ENCODE measurements at regions not wholly inside any gene's neighbourhood (a gene's known extent, or its start where the extent isn't known, plus 50 kb on each side); places are given as distances from the start of the nearest gene placed in this dataset.

GRCh38 chr6:151738960-151739359, 68.5 kb upstream of the ESR1 start:
- no peak overlapping the region for H3K4me3 ChIP-seq (ENCODE audit: low read depth, low read length)
- DNase-seq (ENCODE audit: low read depth), result no peak
- no peak for TF ChIP-seq MYC (IDR thresholded peaks at IDR 0.05; ENCODE audit: low read depth, low read length)
- TF ChIP-seq, protein P1, sequence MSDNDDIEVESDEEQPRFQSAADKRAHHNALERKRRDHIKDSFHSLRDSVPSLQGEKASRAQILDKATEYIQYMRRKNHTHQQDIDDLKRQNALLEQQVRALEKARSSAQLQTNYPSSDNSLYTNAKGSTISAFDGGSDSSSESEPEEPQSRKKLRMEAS (IDR thresholded peaks at IDR 0.05; ENCODE audit: low read depth, low read length), result no peak
- TF ChIP-seq CTCF (IDR thresholded peaks at IDR 0.05; ENCODE audit: low read depth, low read length), result no peak
- no peak for TF ChIP-seq POLR2A (IDR thresholded peaks at IDR 0.05; ENCODE audit: extremely low read depth, insufficient read length)

DNA sequence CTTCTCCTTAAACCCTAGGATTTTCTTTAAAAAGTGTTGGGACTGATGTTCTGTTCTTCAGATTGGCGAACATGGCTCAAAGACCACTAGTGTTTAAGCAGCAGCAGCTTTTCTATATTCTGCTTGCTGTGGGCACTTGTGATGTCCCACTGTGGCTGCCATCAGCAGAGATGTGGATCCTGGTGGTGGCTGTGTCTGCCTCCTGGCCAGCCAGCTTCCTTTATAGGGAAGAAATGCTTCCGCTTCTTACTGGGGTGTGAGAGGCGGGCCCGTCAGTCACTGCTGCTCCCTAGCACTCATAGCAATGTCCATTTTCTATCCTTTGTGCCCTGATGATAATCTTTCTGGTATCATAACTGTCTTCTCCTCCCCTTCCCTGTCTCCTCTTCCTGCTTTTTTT, 66.7 kb upstream of the ESR1 start:
- H3K4me3 ChIP-seq (ENCODE audit: low read depth, low read length), result no peak overlapping the region
- no peak for DNase-seq (ENCODE audit: low read depth)
- TF ChIP-seq CTCF (IDR thresholded peaks at IDR 0.05; ENCODE audit: low read depth, low read length), result no peak
- no peak for TF ChIP-seq POLR2A (IDR thresholded peaks at IDR 0.05; ENCODE audit: extremely low read depth, insufficient read length)
- TF ChIP-seq, protein P1 (IDR thresholded peaks at IDR 0.05; ENCODE audit: low read depth, low read length), result no peak
- TF ChIP-seq MYC (IDR thresholded peaks at IDR 0.05; ENCODE audit: low read depth, low read length), result no peak

GRCh38 chr6:151747896-151748295, 59.6 kb upstream of the ESR1 start:
- TF ChIP-seq POLR2A (IDR thresholded peaks at IDR 0.05; ENCODE audit: extremely low read depth, insufficient read length), result no peak
- TF ChIP-seq, protein P1 (IDR thresholded peaks at IDR 0.05; ENCODE audit: low read depth, low read length), result no peak
- no peak for TF ChIP-seq CTCF (IDR thresholded peaks at IDR 0.05; ENCODE audit: low read depth, low read length)
- no peak for TF ChIP-seq MYC (IDR thresholded peaks at IDR 0.05; ENCODE audit: low read depth, low read length)
- no peak for DNase-seq (ENCODE audit: low read depth)
- H3K4me3 ChIP-seq (ENCODE audit: low read depth, low read length), result no peak overlapping the region

DNA sequence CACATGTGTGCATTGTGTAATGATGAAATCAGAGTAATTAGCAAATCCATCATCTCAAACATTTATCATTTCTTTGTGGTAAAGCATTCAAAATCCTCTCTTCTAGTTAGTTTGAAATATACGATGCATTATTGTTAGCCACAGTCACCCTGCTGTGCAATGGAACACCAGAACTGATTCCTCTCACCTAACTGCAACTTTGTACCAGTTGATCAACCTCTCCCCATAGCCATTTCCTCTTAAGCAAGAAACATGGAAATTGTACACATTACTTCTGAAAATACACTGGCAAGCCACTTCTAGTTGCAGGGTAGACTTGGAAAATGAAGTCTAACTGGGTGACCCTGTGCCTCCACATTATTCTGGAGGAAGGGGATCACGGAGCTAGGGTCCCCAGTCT, 58.1 kb upstream of the ESR1 start:
- no peak overlapping the region for H3K4me3 ChIP-seq (ENCODE audit: low read depth, low read length)
- no peak for DNase-seq (ENCODE audit: low read depth)
- TF ChIP-seq CTCF (IDR thresholded peaks at IDR 0.05; ENCODE audit: low read depth, low read length), result no peak
- TF ChIP-seq POLR2A (IDR thresholded peaks at IDR 0.05; ENCODE audit: extremely low read depth, insufficient read length), result no peak
- TF ChIP-seq, protein P1 (IDR thresholded peaks at IDR 0.05; ENCODE audit: low read depth, low read length), result no peak
- no peak for TF ChIP-seq MYC (IDR thresholded peaks at IDR 0.05; ENCODE audit: low read depth, low read length)

DNA sequence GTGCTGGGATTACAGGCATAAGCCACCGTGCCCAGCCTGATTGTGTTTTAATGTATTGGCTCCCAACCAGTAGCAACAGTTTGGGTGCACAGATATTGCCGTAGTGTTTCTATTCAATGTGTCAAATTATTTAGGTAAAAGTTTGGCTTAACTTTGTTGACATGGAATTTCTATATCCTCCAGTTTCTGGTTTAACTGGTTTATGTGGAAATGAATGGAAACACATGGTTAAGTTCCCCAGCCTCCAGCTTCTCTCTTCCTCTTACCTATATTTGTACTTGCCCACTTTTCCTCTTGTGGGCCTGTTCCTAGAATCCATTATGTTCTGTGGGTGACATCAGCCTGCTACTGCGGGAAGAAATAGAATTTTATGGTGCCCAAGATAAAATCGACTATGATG, 53.9 kb upstream of the ESR1 start:
- no peak for DNase-seq (ENCODE audit: low read depth)
- H3K4me3 ChIP-seq (ENCODE audit: low read depth, low read length), result no peak overlapping the region
- TF ChIP-seq CTCF (IDR thresholded peaks at IDR 0.05; ENCODE audit: low read depth, low read length) (no peak), POLR2A (IDR thresholded peaks at IDR 0.05; ENCODE audit: extremely low read depth, insufficient read length) (no peak), MYC (IDR thresholded peaks at IDR 0.05; ENCODE audit: low read depth, low read length) (no peak)
- TF ChIP-seq, protein P1 (IDR thresholded peaks at IDR 0.05; ENCODE audit: low read depth, low read length), result no peak

DNA sequence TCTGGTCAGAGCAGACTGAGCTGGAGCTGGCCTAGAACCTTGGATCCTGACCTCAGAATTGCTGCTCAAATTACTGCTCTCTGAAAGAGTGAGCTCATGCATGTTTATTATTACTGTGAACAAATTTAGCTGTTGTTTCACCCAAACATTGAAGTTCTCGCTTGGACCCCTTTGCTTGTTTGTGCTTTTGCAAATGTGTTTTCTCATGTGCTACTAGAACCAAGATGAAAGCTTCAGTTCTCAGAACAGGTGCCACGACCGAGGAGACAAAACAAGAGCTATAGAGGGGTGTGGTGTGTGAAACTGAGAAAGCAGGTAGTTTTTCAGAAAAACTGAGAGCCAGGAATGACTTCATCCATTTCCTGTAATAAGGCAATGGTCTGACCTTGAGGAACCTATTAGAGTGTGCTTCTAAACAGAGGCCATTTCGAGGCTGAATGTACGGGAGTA, 50.0 kb upstream of the ESR1 start:
- no peak for TF ChIP-seq MYC (IDR thresholded peaks at IDR 0.05; ENCODE audit: low read depth, low read length)
- TF ChIP-seq CTCF (IDR thresholded peaks at IDR 0.05; ENCODE audit: low read depth, low read length), result no peak
- TF ChIP-seq, protein P1 (IDR thresholded peaks at IDR 0.05; ENCODE audit: low read depth, low read length), result no peak
- H3K4me3 ChIP-seq (ENCODE audit: low read depth, low read length), result no peak overlapping the region
- DNase-seq (ENCODE audit: low read depth), result no peak

All from NB4 (cell line).